ENCODE measurements at regions not wholly inside any gene's neighbourhood (a gene's known extent, or its start where the extent isn't known, plus 50 kb on each side); places are given as distances from the start of the nearest gene placed in this dataset.
A peak's percentile ranks its signal among the peaks of the same experiment; 100 is the strongest.
"Not testable (repeated sequence)": the region's sequence is repeated elsewhere in the genome, so short reads cannot be mapped to it uniquely, and the experiment has no call there.

- DNase-seq: no peak
These were observed 450.5 kb upstream of the KCNMB2 start for GRCh38 chr3:178085817-178086123.

DNA sequence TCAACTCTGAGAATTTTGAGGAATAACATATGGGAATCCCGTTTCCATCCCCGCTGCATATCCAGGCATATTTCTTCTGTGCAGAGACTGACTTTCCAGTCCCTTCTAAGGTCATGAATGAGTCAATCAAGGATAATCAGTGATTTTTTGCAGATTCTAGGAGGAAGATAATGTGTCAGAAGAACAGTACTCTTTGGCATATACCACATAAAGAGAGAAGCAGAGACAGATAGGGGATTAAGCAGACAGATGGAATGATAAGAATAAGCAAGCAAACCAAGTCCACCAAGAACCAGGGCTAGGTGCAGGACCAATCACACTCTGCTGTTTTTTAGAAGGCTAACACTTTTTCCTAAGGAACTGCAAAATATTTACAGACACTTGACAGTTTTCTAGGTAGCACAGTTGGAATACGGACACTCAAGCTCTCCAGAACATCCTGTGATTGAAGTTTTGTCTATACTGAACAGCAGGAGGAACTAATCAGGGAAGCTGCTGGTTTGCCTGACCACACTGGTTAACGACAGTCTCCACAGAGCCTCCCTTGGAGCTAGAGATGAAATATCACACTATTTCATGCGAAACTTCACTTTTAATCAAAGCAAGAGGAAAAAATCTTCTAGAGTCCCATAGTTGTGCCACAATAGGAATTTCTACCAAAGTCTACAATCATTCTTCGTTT is 450.0 kb upstream of the KCNMB2 start:
- DNase-seq: peak; percentile 31

GRCh38 chr3:178087376-178087775 is 448.9 kb upstream of the KCNMB2 start:
- no peak for DNase-seq

GRCh38 chr3:178088963-178089362 is 447.3 kb upstream of the KCNMB2 start:
- no peak for DNase-seq

- no peak for DNase-seq
These were observed 445.3 kb upstream of the KCNMB2 start for GRCh38 chr3:178090899-178091298.

- DNase-seq: no peak
These were observed 440.7 kb upstream of the KCNMB2 start for GRCh38 chr3:178095522-178095921.

GRCh38 chr3:178096955-178097354 is 439.3 kb upstream of the KCNMB2 start:
- DNase-seq: no peak

DNA sequence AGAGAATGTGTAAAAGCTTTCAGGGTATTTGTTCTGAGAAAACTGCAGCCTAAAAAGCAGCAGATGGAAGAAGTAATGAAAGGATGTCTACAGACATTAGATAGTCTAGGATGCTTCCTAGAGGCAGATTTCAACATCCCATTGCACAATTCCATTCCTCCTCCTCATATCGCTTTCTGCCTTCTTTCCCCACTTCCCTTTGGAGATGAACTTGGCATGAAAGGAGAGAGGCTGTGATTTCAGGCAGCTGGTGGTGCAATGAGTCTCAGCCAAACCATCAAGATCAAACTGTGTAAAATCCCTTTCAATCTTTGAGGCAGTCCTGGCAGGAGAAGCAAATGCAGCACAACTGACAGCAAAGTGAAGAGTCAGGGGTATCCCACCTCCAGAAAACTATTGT is 438.7 kb upstream of the KCNMB2 start:
- peak; percentile 82 for DNase-seq

DNA sequence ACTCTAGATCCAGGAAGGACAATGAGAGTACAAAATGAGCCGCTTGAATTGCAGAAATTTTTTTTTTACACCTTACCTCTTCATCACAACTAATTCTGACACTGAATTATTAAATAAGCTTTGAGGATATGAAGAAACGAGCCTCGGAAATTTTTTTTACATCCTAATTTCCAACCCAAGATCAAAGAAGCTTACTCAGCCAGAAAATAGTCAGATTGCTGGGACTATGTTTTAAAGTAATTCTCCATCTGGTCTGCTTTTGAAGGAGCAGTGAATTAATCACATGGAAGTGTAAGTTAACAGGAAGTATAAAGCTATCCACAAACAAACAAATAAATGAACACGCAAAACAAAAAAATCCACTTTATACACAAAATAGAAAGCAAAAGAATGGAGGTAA is 437.0 kb upstream of the KCNMB2 start:
- DNase-seq: no peak

- no peak for DNase-seq
These were observed 436.4 kb upstream of the KCNMB2 start for GRCh38 chr3:178099862-178100261.

DNA sequence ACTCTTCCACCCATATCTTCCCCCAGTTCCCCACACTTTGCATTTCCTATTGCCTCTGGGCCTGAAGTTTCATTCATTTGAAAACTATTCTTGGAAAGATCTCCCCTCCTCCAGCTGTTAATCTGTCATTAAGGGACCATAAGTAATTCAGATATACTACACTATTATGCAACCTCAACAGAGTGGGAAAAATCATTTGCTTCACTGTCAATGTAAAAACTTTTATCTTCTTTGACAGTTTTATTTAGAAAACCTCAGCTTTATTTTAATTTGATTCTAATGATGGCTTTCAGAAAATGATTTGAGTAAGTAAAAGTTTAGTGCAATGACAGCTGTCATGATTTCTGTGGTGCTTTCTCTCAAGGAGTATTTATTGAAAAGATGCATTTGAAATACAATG is 435.3 kb upstream of the KCNMB2 start:
- no peak for DNase-seq

GRCh38 chr3:178103140-178103539 is 433.1 kb upstream of the KCNMB2 start:
- no peak for DNase-seq

DNA sequence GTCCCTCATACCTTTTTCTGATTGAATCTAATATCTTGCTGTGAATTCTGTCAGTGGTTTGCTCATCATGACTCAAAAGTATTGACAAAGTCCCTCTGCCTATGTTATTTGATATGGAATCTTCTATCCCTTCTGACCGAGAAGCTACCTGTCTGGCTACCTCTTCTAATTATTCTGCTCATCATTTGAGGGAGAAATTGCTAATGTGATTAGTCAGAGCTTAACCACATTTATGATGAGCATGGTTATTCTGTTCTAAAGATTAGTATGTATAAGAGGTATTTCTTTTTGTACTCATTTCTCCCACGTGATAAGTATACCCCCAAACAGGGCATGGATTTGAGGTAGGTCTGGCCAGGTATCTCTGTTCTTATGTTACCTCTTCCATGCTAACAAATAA is 428.4 kb upstream of the KCNMB2 start:
- no peak for DNase-seq

- DNase-seq: peak; percentile 46
These were observed 426.5 kb upstream of the KCNMB2 start for GRCh38 chr3:178109691-178110090.

GRCh38 chr3:178112134-178112533 is 424.1 kb upstream of the KCNMB2 start:
- DNase-seq: no peak

DNA sequence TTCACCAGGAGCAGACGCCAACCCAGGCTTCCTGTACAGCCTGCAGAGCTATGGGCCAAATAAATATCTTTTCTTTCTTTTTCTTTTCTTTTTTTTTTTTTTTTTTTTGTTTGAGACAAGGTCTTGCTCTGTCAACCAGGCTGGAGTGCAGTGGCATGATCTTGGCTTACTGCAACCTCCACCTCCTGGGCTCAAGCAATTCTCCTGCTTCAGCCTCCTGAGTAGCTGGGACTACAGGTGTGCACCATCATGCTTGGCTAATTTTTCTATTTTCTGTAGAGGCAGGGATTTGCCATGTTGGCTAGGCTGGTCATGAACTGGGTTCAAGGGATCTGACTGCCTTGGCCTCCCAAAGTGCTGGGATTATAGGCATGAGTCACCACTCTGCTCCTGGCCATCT is 423.7 kb upstream of the KCNMB2 start:
- DNase-seq: not testable (repeated sequence)

GRCh38 chr3:178117641-178118040 is 418.6 kb upstream of the KCNMB2 start:
- DNase-seq: no peak

GRCh38 chr3:178119608-178120295 is 416.5 kb upstream of the KCNMB2 start:
- peak; percentile 59 for DNase-seq

DNA sequence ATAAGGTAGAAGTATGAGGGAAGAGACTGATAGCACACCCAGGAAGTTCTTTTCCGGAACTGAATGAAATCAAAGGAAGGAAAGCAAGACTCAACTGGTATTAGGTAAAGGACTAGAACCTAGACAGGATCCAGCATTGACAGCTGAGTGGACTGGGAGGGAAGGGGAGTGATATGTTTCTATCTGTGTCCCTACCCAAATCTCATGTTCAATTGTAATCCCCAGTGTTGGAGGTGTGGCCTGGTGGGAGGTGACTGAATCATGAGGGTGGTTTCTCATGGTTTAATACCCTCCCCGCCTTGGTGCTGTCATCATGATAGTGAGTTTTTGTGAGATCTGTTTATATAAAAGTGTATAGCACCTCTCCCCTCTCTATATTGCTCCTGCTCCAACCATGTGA is 415.9 kb upstream of the KCNMB2 start:
- DNase-seq: no peak

GRCh38 chr3:178126686-178127085 is 409.6 kb upstream of the KCNMB2 start:
- no peak for DNase-seq

DNA sequence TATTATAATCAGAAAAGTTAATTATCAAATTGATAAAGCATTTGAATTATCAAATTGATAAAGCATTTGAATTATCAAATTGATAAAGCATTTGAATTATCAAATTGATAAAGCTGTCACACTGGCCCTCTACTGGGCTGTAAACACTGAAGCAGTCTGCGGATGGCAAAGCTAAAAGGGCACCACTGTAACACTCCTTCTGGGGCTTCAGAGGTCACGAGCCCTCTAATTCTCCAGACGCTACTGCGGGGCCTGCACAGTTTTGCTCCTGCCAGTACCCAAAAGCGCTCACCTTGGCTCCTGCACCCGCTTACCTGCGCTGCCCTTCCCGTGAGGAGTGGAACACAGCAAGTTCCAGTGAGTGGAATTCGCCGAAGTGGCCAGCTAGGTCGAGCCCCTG is 409.0 kb upstream of the KCNMB2 start:
- DNase-seq: no peak

DNA sequence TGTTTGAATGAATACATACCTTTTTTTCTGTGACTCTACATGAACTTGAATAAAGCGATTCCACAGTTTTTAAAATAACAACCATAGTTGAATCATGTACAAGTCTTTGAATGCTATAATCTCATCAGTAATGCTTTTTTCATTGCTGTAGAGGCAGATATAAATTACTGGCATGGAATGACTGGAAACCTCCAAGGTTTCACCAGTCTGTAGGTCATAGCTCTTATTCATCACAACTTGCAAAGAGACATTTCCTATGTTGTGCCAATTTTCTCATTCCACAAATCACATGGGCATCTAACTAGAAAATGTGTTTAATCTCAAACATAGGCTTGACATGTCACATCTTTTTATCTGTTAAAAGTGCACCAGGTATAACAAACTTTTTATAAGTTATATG is 407.1 kb upstream of the KCNMB2 start:
- no peak for DNase-seq

DNA sequence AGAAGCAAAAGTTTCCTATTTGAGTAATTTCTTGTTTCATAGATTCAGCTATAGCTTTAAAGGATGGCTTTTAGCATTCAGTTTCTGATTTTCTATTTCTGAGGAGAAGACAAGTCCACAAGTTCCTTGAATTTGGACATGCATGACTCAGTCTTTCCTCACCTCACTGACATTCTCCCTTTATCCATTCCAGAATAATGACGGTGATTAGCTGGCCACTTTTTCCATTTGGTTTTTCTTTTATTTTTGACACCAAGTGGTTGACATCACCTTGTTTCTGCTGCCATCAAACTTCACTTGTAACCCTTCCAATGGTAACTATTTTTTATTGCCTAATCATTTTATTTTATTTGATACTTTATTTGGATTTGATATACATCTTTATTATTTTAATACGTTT is 404.4 kb upstream of the KCNMB2 start:
- peak; percentile 34 for DNase-seq

- DNase-seq: peak; percentile 29
These were observed 399.0 kb upstream of the KCNMB2 start for GRCh38 chr3:178137206-178137605.

DNA sequence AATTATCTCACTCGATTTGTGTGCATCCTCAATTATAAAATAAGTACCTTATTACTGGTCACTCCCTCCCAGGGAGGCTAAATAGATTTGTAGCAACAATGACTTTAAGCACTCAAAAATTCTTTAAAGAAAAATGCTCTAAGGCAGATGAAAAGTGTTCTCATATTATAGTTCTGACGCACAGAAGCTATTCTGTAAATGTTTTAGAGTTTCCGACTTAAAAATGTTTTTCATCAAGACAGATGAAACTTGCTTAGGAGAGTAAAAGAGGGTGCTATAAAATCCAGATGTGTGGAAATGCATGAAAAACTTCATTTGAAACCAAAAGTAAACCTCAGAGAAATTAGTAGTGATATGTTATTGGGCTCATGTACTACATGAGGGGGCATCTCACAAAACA is 398.4 kb upstream of the KCNMB2 start:
- DNase-seq: peak; percentile 8

Data from fibroblast of skin of right biceps (primary cell).